ENCODE measurements at regions not wholly inside any gene's neighbourhood (a gene's known extent, or its start where the extent isn't known, plus 50 kb on each side); places are given as distances from the start of the nearest gene placed in this dataset.

DNA sequence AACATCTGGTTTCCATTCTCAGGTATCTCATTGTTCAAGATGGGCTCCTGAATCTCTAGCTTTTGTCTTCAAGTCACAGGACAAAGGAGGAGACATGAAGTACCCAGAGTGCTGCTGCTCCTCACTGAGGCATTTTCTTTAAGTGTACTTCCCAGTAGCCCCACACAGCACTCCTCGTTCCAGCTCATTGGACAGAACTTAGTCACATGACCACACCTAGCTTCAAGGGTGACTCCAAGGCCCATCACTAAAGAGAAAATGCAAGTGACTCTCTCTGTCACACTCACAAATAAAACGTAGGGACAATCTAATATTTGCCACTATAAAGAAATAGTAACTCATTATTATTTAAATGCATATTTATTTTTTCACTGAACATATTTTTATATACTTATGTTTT, 58.3 kb upstream of the NEUROD6 start:
- Histone ChIP-seq H3K4me3 (ENCODE audit: low read depth, low read length) (no peak overlapping the region), H3K27ac (ENCODE audit: low read depth, low read length) (no peak overlapping the region), H3K9me3 (ENCODE audit: control insufficient read depth, insufficient read depth, low read length) (peaks cover 2% of the 10 kb centered on the region; the same call in 1 of the 2 replicates), H3K27me3 (ENCODE audit: control insufficient read depth, insufficient read depth, low read length) (no peaks in the 10 kb centered on the region)
- TF ChIP-seq, protein P1, sequence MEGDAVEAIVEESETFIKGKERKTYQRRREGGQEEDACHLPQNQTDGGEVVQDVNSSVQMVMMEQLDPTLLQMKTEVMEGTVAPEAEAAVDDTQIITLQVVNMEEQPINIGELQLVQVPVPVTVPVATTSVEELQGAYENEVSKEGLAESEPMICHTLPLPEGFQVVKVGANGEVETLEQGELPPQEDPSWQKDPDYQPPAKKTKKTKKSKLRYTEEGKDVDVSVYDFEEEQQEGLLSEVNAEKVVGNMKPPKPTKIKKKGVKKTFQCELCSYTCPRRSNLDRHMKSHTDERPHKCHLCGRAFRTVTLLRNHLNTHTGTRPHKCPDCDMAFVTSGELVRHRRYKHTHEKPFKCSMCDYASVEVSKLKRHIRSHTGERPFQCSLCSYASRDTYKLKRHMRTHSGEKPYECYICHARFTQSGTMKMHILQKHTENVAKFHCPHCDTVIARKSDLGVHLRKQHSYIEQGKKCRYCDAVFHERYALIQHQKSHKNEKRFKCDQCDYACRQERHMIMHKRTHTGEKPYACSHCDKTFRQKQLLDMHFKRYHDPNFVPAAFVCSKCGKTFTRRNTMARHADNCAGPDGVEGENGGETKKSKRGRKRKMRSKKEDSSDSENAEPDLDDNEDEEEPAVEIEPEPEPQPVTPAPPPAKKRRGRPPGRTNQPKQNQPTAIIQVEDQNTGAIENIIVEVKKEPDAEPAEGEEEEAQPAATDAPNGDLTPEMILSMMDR (IDR thresholded peaks at IDR 0.05; ENCODE audit: low read depth, low read length) = no peak
- no peak for DNase-seq (ENCODE audit: low read depth, low spot score)
- POLR2A ChIA-PET = no interaction called here
- CTCF ChIA-PET = no interaction called here

DNA sequence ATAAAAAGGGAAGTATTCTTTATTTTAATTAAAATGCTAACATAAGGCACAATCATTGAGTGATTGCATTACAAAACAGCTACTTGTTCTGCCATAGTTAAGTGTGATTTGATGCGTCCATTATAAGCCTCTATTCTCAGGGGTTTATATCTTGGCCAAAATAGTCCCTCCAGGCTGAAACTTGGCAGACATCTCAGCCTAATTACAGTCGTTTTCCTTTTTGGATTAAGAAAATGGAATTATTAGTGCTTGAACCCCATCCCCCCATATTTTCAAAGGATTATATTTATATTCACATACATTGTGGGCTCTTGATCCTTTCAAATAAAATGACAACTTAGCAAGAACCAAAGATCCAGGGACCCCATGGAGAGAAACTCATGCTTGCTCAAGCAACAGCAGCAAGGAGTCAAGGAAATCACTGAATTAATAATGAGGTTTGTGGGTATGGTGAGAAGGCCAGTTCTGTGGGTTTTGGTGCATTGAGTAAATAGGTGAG, 66.7 kb upstream of the NEUROD6 start:
- DNase-seq (ENCODE audit: low read depth, low spot score) = no peak
- ChIA-PET POLR2A (no interaction called here), CTCF (no interaction called here)
- H3K9me3 ChIP-seq (ENCODE audit: control insufficient read depth, insufficient read depth, low read length) = no peaks in the 10 kb centered on the region
- no peaks in the 10 kb centered on the region for H3K27me3 ChIP-seq (ENCODE audit: control insufficient read depth, insufficient read depth, low read length)
- H3K27ac ChIP-seq (ENCODE audit: low read depth, low read length) = no peak overlapping the region
- TF ChIP-seq, protein P1 (IDR thresholded peaks at IDR 0.05; ENCODE audit: low read depth, low read length) = no peak
- H3K4me3 ChIP-seq (ENCODE audit: low read depth, low read length) = no peak overlapping the region

DNA sequence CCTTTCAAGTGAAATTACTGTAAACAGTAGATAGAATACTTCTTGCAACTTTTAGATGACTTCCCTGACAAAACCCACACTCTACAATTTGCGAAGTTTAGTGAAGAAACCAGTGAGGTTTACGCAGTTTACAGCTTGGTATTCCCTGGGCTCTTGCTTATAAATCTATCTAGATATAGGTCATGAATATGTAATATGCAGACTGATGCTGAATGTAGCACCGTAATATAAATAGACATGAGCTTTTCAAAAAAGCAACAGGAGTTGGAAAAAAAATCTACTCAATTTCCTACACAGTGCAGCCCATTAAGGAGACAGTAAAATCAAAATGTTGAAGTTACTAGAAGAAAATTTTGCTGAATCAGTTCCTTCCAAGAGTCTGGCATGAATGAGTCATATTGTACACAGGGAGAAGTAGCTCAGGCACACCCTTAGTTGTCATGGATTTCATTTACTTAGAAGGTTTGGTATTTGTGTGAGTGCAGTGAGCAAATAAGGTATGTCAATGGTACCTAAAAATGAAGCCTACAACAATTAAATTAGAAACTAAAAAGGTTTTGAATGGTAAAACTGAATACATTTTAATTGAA, 67.7 kb upstream of the NEUROD6 start:
- no peaks in the 10 kb centered on the region for H3K27me3 ChIP-seq (ENCODE audit: control insufficient read depth, insufficient read depth, low read length)
- no peaks in the 10 kb centered on the region for H3K9me3 ChIP-seq (ENCODE audit: control insufficient read depth, insufficient read depth, low read length)
- ChIA-PET CTCF (interaction anchor here (0.6 to 0.7 kb wide), 2 partner anchors 35 to 172 kb away, joined by 3 to 4 read pairs; no protein-coding TSS in a partner anchor), POLR2A (no interaction called here)
- no peak for DNase-seq (ENCODE audit: low read depth, low spot score)
- TF ChIP-seq, protein P1 (IDR thresholded peaks at IDR 0.05; ENCODE audit: low read depth, low read length) = no peak
- no peak overlapping the region for H3K27ac ChIP-seq (ENCODE audit: low read depth, low read length)
- H3K4me3 ChIP-seq (ENCODE audit: low read depth, low read length) = no peak overlapping the region

DNA sequence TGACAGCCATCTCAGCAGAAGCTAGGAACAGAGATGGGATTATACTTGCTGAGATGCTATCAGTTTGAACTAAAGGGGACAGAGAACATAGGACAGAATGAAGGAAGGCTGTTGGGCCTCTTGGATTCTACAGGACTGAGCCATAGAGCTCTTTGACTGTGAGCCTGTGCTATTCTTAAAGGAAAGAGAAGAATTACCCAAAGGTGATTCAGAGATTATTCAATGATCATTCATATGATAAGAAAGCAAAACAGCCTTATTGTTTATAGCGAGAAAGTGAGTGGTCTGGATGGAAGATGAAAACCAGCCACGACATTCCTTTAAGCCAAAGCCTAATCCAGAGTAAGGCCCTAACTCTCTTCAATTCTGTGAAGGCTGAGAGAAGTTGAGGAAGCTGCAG, 69.7 kb upstream of the NEUROD6 start:
- no peak for DNase-seq (ENCODE audit: low read depth, low spot score)
- TF ChIP-seq, protein P1 (IDR thresholded peaks at IDR 0.05; ENCODE audit: low read depth, low read length) = no peak
- ChIA-PET POLR2A (no interaction called here), CTCF (no interaction called here)
- Histone ChIP-seq H3K27me3 (ENCODE audit: control insufficient read depth, insufficient read depth, low read length) (no peaks in the 10 kb centered on the region), H3K9me3 (ENCODE audit: control insufficient read depth, insufficient read depth, low read length) (no peaks in the 10 kb centered on the region), H3K27ac (ENCODE audit: low read depth, low read length) (no peak overlapping the region), H3K4me3 (ENCODE audit: low read depth, low read length) (no peak overlapping the region)

DNA sequence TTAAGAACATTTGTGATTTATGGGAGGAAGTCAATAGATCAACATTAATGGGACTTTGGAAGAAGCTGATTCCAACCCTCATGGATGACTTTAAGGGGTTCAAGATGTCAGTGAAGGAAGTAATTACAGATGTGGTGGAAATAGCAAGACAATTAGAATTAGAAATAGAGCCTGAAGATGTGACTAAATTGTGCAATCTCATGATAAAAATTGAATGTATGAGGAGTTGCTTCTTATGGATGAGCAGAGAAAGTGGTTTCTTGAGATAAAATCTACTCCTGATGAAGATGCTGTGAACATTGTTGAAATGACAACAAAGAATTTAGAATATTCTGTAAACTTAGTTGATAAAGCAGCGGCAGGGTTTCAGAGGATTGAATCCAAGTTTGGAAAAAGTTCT, 70.9 kb upstream of the NEUROD6 start:
- ChIA-PET POLR2A (no interaction called here), CTCF (no interaction called here)
- H3K4me3 ChIP-seq (ENCODE audit: low read depth, low read length) = no peak overlapping the region
- no peaks in the 10 kb centered on the region for H3K27me3 ChIP-seq (ENCODE audit: control insufficient read depth, insufficient read depth, low read length)
- no peak for DNase-seq (ENCODE audit: low read depth, low spot score)
- H3K9me3 ChIP-seq (ENCODE audit: control insufficient read depth, insufficient read depth, low read length) = no peaks in the 10 kb centered on the region
- TF ChIP-seq, protein P1 (IDR thresholded peaks at IDR 0.05; ENCODE audit: low read depth, low read length) = no peak
- H3K27ac ChIP-seq (ENCODE audit: low read depth, low read length) = no peak overlapping the region
